ENCODE measurements at regions not wholly inside any gene's neighbourhood (a gene's known extent, or its start where the extent isn't known, plus 50 kb on each side); places are given as distances from the start of the nearest gene placed in this dataset.

- intact Hi-C loops (cut with DNase I): no loop called here
- Histone ChIP-seq H3K27ac (no peak overlapping the region), H3K4me1 (no peaks in the 10 kb centered on the region), H3K4me3 (no peak overlapping the region), H3K27me3 (no peaks in the 10 kb centered on the region), H3K9me3 (no peaks in the 10 kb centered on the region), H3K36me3 (no peaks in the 10 kb centered on the region)
- ATAC-seq (no peak), DNase-seq (no peak)
- no peak for TF ChIP-seq CTCF (IDR thresholded peaks at IDR 0.05)
Measured at GRCh38 chr2:10504994-10505820, 57.1 kb upstream of the ODC1 start.

GRCh38 chr2:10504370-10504993 is 56.4 kb upstream of the ODC1 start:
- H3K27me3 ChIP-seq: no peaks in the 10 kb centered on the region
- no peaks in the 10 kb centered on the region for H3K36me3 ChIP-seq
- no peak for TF ChIP-seq CTCF (IDR thresholded peaks at IDR 0.05)
- no peak overlapping the region for H3K27ac ChIP-seq
- no peak for DNase-seq
- no peaks in the 10 kb centered on the region for H3K4me1 ChIP-seq
- ATAC-seq: no peak
- intact Hi-C loops (cut with DNase I): no loop called here
- H3K9me3 ChIP-seq: no peaks in the 10 kb centered on the region
- H3K4me3 ChIP-seq: no peak overlapping the region

GRCh38 chr2:10502803-10503107 is 54.6 kb upstream of the ODC1 start:
- intact Hi-C loops (cut with DNase I): no loop called here
- ATAC-seq: no peak

GRCh38 chr2:10501980-10502802 is 54.1 kb upstream of the ODC1 start:
- peak in 1 of 4 donors; percentile 48 for DNase-seq
- peaks cover 0 to 6% of the 10 kb centered on the region in 2 donors for H3K27me3 ChIP-seq
- H3K4me1 ChIP-seq: no peaks in the 10 kb centered on the region
- TF ChIP-seq CTCF (IDR thresholded peaks at IDR 0.05): no peak
- intact Hi-C loops (cut with DNase I): no loop called here
- H3K9me3 ChIP-seq: no peaks in the 10 kb centered on the region
- H3K27ac ChIP-seq: no peak overlapping the region
- no peak overlapping the region for H3K4me3 ChIP-seq
- H3K36me3 ChIP-seq: no peaks in the 10 kb centered on the region
- no peak for ATAC-seq

More at GRCh38 chr2:10502803-10503107, 54.6 kb upstream of the ODC1 start:
- Histone ChIP-seq H3K27me3 (peaks cover 0 to 3% of the 10 kb centered on the region in 2 donors), H3K4me3 (no peak overlapping the region), H3K36me3 (no peaks in the 10 kb centered on the region), H3K4me1 (no peaks in the 10 kb centered on the region), H3K27ac (no peak overlapping the region), H3K9me3 (no peaks in the 10 kb centered on the region)
- DNase-seq: no peak
- no peak for TF ChIP-seq CTCF (IDR thresholded peaks at IDR 0.05)

- no peaks in the 10 kb centered on the region for H3K4me1 ChIP-seq
- intact Hi-C loops (cut with DNase I): no loop called here
- H3K27me3 ChIP-seq: peaks cover 0 to 10% of the 10 kb centered on the region in 2 donors
- ATAC-seq (no peak), DNase-seq (peak in 1 of 4 donors; percentile 44)
- TF ChIP-seq CTCF (IDR thresholded peaks at IDR 0.05): no peak
- no peaks in the 10 kb centered on the region for H3K36me3 ChIP-seq
- H3K27ac ChIP-seq: no peak overlapping the region
- no peak overlapping the region for H3K4me3 ChIP-seq
- H3K9me3 ChIP-seq: no peaks in the 10 kb centered on the region
Measured at GRCh38 chr2:10501451-10501961, 53.4 kb upstream of the ODC1 start.
